HG03354 (cell line): ENCODE measurements at regions not wholly inside any gene's neighbourhood (a gene's known extent, or its start where the extent isn't known, plus 50 kb on each side); places are given as distances from the start of the nearest gene placed in this dataset.
"Not testable (repeated sequence)": the region's sequence is repeated elsewhere in the genome, so short reads cannot be mapped to it uniquely, and the experiment has no call there.

ENCODE experiments used
- ATAC-seq: cut with Tn5 transposase; IDR thresholded peaks from one replicate; pipeline ENCODE4 v1.9.1; 2021; ENCODE audit warnings: mild to moderate bottlenecking; ENCODE audit not compliant: unreplicated experiment, poor library complexity, severe bottlenecking

GRCh38 chr13:79621449-79621848 is 140.5 kb downstream of the NDFIP2 start:
- ATAC-seq, result no peak

- no peak for ATAC-seq
Measured at GRCh38 chr13:79614250-79614918, 133.4 kb downstream of the NDFIP2 start.

GRCh38 chr13:79612604-79613003 is 131.6 kb downstream of the NDFIP2 start:
- no peak for ATAC-seq

- not testable (repeated sequence) for ATAC-seq
Measured at GRCh38 chr13:79607895-79608294, 126.9 kb downstream of the NDFIP2 start.
